ENCODE measurements at regions not wholly inside any gene's neighbourhood (a gene's known extent, or its start where the extent isn't known, plus 50 kb on each side); places are given as distances from the start of the nearest gene placed in this dataset.

DNA sequence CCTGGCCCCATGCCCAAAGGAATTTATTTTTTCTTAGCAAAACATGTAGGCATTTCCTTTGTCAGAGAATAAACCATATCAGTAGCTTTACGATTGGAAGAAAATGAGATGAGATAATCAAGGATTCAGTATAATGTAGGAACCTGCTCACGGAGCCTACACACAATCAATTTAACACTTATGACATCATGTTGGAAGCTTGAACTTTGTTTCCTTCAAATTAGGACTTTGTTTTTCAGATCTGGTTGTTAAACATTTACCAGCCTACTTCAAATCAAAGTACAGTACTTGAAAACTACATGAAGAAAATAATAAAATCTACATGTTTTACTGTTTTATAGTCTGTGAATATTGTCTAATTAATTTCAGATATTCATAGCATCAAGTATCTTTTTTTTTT, 639.0 kb upstream of the ATXN8OS start:
- TF ChIP-seq, protein P1, sequence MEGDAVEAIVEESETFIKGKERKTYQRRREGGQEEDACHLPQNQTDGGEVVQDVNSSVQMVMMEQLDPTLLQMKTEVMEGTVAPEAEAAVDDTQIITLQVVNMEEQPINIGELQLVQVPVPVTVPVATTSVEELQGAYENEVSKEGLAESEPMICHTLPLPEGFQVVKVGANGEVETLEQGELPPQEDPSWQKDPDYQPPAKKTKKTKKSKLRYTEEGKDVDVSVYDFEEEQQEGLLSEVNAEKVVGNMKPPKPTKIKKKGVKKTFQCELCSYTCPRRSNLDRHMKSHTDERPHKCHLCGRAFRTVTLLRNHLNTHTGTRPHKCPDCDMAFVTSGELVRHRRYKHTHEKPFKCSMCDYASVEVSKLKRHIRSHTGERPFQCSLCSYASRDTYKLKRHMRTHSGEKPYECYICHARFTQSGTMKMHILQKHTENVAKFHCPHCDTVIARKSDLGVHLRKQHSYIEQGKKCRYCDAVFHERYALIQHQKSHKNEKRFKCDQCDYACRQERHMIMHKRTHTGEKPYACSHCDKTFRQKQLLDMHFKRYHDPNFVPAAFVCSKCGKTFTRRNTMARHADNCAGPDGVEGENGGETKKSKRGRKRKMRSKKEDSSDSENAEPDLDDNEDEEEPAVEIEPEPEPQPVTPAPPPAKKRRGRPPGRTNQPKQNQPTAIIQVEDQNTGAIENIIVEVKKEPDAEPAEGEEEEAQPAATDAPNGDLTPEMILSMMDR (conservative IDR thresholded peaks at IDR 0.05 in 1 of 2, IDR thresholded peaks at IDR 0.05 in 1 of 2; ENCODE audit: low read depth in 1 of 2, low read length in 2 of 2) = no peak
- TF ChIP-seq EZH2 (IDR thresholded peaks at IDR 0.05; ENCODE audit: low read length, missing control alignments) = no peak

All from fibroblast of lung (primary cell).